Lung (tissue), 11 donors: ENCODE measurements at regions not wholly inside any gene's neighbourhood (a gene's known extent, or its start where the extent isn't known, plus 50 kb on each side); places are given as distances from the start of the nearest gene placed in this dataset.

Experiments
- ATAC-seq: fragments of 200-7000 bp; cut with Tn5 transposase; one replicate; pipeline ENCODE4 v1.9.1; 2020; ENCODE audit warnings: moderate number of reproducible peaks; ENCODE audit not compliant: insufficient read depth, low FRiP score
- DNase-seq, 3 donors: peaks; one replicate each; pipeline ENCODE4 v3.0.0-alpha.2; 2013 to 2017
- H3K27ac ChIP-seq, 2 donors: one replicate each; pipeline ENCODE4 v1.5.1; 2013; ENCODE audit warnings: mild to moderate bottlenecking in 2 of 2, moderate library complexity in 2 of 2, control low read depth in 1 of 2, inconsistent platforms in 1 of 2, low read depth in 1 of 2, low read length in 1 of 2
- H3K27me3 ChIP-seq, 3 donors: one replicate each; pipeline ENCODE4 v1.5.1; 2013; ENCODE audit warnings: low read length in 2 of 3; ENCODE audit not compliant: control insufficient read depth in 3 of 3, insufficient read depth in 3 of 3
- H3K36me3 ChIP-seq, 4 donors: one replicate each; pipeline ENCODE4 v1.5.1; 2013; ENCODE audit warnings: low read length in 4 of 4, mild to moderate bottlenecking in 1 of 4, moderate library complexity in 1 of 4; ENCODE audit not compliant: control insufficient read depth in 4 of 4, insufficient read depth in 4 of 4
- H3K4me1 ChIP-seq, 5 donors: one replicate each; pipeline ENCODE4 v1.5.1; 2013; ENCODE audit warnings: low read length in 5 of 5, mild to moderate bottlenecking in 2 of 5, moderate library complexity in 1 of 5; ENCODE audit not compliant: control insufficient read depth in 5 of 5, insufficient read depth in 5 of 5
- H3K4me3 ChIP-seq: one replicate; pipeline ENCODE4 v1.5.1; 2013; ENCODE audit warnings: mild to moderate bottlenecking, control low read depth, moderate library complexity
- H3K9ac ChIP-seq, 2 donors: one replicate each; pipeline ENCODE4 v1.5.1; 2013; ENCODE audit warnings: low read length in 2 of 2, control low read depth in 1 of 2; ENCODE audit not compliant: insufficient read depth in 1 of 2
- H3K9me3 ChIP-seq, 4 donors: one replicate each; pipeline ENCODE4 v1.5.1; 2013; ENCODE audit warnings: low read length in 3 of 4, mild to moderate bottlenecking in 1 of 4, moderate library complexity in 1 of 4; ENCODE audit not compliant: control insufficient read depth in 4 of 4, insufficient read depth in 3 of 4
- WGBS, 2 donors: extraction: QIAGEN DNeasy Blood & Tissue Kit; methylation state at CpG; one replicate each; pipeline ENCODE4 v1.1.7; 2013; 5-methylcytosine and 5-hydroxymethylcytosine counted together
- TF ChIP-seq, protein P1 (sequence below): IDR thresholded peaks from 2 replicates; pipeline ENCODE4 v1.5.1; 2012; ENCODE audit warnings: mild to moderate bottlenecking; ENCODE audit errors: control extremely low read depth, extremely low read depth
- donor health status: control.
- donor health status: control.
- donor health status: Bipolar disorder and iron deficiency.
- donor health status: healthy.
- donor health status: DM: yes; HTN: yes; CAD: no.

DNA sequence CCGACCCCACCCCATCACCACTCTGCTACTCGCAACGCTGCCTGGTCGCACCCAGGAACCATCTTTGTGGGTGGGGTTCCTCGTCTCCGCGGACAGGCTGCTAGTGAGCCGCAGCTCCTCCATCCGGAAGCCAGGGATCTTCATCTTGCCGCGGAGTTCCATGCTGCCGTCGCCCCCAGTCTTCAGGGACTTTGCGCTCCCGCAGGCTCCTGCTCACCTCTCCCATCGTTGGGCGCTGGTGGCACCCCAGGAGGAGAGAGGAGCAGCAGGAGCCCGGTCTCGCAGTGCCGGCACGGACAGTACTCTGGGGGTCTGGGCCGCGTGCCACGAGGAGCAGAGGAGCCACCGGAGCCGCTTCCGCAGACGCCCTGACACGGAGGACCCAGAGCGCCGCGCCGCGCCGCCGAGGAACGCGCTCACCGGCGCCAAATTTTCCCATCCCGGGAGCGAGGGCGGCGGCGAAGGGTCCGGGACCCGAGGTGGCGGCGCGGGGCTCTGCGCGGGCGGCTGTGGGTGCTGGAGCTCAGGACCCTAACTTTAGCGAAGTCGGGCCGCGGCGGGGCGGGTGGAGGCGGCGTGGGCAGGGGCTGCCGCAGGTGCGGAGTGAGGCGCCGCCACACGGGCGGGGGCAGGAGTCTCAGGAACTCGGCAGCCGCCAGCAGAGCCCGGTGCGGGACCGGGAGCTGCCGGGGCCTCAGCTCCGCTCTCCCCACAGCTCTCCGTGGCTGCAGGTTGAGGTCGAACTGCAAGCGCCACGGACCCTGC lies 750.1 kb upstream of the SORCS1 start:
- no peak overlapping the region for H3K4me3 ChIP-seq
- TF ChIP-seq, protein P1, sequence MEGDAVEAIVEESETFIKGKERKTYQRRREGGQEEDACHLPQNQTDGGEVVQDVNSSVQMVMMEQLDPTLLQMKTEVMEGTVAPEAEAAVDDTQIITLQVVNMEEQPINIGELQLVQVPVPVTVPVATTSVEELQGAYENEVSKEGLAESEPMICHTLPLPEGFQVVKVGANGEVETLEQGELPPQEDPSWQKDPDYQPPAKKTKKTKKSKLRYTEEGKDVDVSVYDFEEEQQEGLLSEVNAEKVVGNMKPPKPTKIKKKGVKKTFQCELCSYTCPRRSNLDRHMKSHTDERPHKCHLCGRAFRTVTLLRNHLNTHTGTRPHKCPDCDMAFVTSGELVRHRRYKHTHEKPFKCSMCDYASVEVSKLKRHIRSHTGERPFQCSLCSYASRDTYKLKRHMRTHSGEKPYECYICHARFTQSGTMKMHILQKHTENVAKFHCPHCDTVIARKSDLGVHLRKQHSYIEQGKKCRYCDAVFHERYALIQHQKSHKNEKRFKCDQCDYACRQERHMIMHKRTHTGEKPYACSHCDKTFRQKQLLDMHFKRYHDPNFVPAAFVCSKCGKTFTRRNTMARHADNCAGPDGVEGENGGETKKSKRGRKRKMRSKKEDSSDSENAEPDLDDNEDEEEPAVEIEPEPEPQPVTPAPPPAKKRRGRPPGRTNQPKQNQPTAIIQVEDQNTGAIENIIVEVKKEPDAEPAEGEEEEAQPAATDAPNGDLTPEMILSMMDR: no peak
- DNase-seq: peak; percentile 4 to 32 (median 19)
- 3% methylated on average over 54 to 78 of the region's 78 CpGs for WGBS, 2 donors
- peaks cover 0 to 4% (median under 1%) of the 10 kb centered on the region in 4 donors for H3K9me3 ChIP-seq
- H3K9ac ChIP-seq: no peak overlapping the region
- no peak overlapping the region for H3K27ac ChIP-seq
- no peak for ATAC-seq
- peaks cover 0 to 3% (median 0%) of the 10 kb centered on the region in 5 donors for H3K4me1 ChIP-seq
- H3K36me3 ChIP-seq: no peaks in the 10 kb centered on the region
- H3K27me3 ChIP-seq: peaks cover 13 to 36% (median 33%) of the 10 kb centered on the region in 3 donors

DNA sequence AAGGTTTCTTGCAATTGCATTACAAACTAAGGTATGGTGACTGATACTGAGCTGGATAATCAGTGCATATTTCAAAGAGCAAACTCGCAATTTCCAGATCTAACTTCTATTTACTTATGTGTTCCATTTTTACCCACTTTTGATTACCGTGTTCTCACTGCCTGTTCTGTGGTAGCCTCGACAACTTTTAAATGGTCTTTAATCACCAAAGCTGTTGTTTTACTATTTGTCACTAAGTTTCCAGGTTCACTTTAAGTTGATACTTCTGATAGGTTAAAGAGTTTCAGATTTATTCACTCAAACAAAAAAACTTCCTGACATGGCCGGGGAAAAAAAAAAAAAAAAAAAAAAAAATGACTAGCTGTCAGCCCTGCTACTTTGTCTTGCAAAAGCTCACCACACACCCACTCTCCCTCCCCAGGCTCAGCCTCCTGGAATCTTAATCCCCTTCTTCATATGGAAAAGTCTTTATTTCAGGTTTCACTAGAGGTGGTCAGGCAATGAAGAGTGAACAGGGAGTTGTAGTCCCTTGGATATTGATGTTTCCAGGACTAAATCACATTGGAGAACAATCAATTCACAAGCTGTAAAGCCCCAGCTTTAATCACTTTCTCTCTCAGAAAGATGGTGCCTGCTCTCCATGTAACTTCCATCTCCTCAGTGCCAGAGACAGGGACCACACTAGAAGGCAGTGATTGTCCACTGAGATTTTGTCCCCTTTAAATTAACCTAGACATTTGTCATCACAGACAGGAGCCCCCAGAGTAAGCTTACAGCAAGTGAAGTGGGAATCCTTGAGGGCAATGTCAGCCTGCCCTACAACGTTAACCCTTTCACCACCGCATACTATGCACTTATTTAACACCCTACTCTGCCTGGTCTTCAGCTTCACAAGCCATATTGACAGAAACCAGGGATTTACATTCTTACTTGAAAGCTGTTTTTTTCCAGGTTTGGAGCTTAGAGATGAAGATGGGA lies 749.1 kb upstream of the SORCS1 start:
- DNase-seq (no peak), ATAC-seq (no peak)
- Histone ChIP-seq H3K4me3 (no peak overlapping the region), H3K27me3 (peaks cover 13 to 36% (median 33%) of the 10 kb centered on the region in 3 donors), H3K4me1 (peaks cover 0 to 3% (median 0%) of the 10 kb centered on the region in 5 donors), H3K36me3 (no peaks in the 10 kb centered on the region), H3K9me3 (peaks cover 0 to 2% (median 0%) of the 10 kb centered on the region in 4 donors), H3K9ac (no peak overlapping the region), H3K27ac (no peak overlapping the region)
- TF ChIP-seq, protein P1: no peak
- 20 to 26% methylated on average over 6 of the region's 6 CpGs for WGBS, 2 donors

GRCh38 chr10:107901076-107901475 lies 736.6 kb upstream of the SORCS1 start:
- H3K4me3 ChIP-seq: no peak overlapping the region
- no peak overlapping the region for H3K27ac ChIP-seq
- TF ChIP-seq, protein P1: no peak
- H3K4me1 ChIP-seq: no peaks in the 10 kb centered on the region
- H3K9ac ChIP-seq: no peak overlapping the region
- H3K9me3 ChIP-seq: peaks cover 0 to 2% (median 0%) of the 10 kb centered on the region in 4 donors
- H3K27me3 ChIP-seq: no peaks in the 10 kb centered on the region
- WGBS, 2 donors: 76 to 89% methylated on average over 2 of the region's 2 CpGs
- DNase-seq: no peak
- ATAC-seq: no peak
- H3K36me3 ChIP-seq: no peaks in the 10 kb centered on the region
